Esophagus squamous epithelium (tissue), 5 donors: ENCODE measurements at regions not wholly inside any gene's neighbourhood (a gene's known extent, or its start where the extent isn't known, plus 50 kb on each side); places are given as distances from the start of the nearest gene placed in this dataset.

Experiments used
- DNase-seq: peaks from one replicate; lab custom pipeline; 2025; lab: John Stamatoyannopoulos, UW
- H3K27ac ChIP-seq, 4 donors: fragments of 200-600 bp; sonication (generic); one replicate each; pipeline ENCODE4 v1.5.1; 2016 to 2019; ENCODE audit warnings: mild to moderate bottlenecking in 1 of 4
- H3K27me3 ChIP-seq, 4 donors: fragments of 200-600 bp; sonication (generic); 1 replicate in 3 of 4; 2 replicates in 1 of 4; pipeline versions ENCODE4 v1.5.1 to v1.6.0; 2017 to 2021; ENCODE audit warnings: antibody characterized with exemption in 1 of 4
- H3K36me3 ChIP-seq, 3 donors: fragments of 200-600 bp; sonication (generic); one replicate each; pipeline ENCODE4 v1.5.1; 2016 to 2019
- H3K4me1 ChIP-seq, 3 donors: fragments of 200-600 bp; sonication (generic); one replicate each; pipeline ENCODE4 v1.5.1; 2017 to 2019
- H3K4me3 ChIP-seq, 4 donors: fragments of 200-600 bp; sonication (generic); 1 replicate in 3 of 4; 2 replicates in 1 of 4; pipeline ENCODE4 v1.5.1; 2016 to 2019; ENCODE audit warnings: mild to moderate bottlenecking in 2 of 4, moderate library complexity in 1 of 4
- H3K9me3 ChIP-seq, 3 donors: fragments of 200-600 bp; sonication (generic); one replicate each; pipeline ENCODE4 v1.5.1; 2016 to 2019
- CTCF ChIP-seq, 6 experiments: fragments of 450-650 bp in 4 of 6; fragments of 200-600 bp in 2 of 6; sonication (generic) in 2 of 6; IDR thresholded peaks; one replicate each; pipeline ENCODE4 v1.5.1; 2016 to 2019; ENCODE audit warnings: antibody characterized with exemption in 6 of 6, mild to moderate bottlenecking in 4 of 6, moderate library complexity in 4 of 6
- POLR2A ChIP-seq, 4 donors: fragments of 450-650 bp; IDR thresholded peaks; one replicate each; pipeline ENCODE4 v1.6.1; 2017; ENCODE audit warnings: antibody characterized with exemption in 4 of 4, mild to moderate bottlenecking in 4 of 4, moderate library complexity in 3 of 4
- WGBS, 2 donors: methylation state at CpG; one replicate each; pipeline ENCODE4 v1.1.5; 2018; 5-methylcytosine and 5-hydroxymethylcytosine counted together
- intact Hi-C: fragments of 100-400 bp; cut with DNase I; formaldehyde crosslinking; loops from one replicate; pipeline ENCODE4 v1.15.0; 2022
- donor health status: DM: yes; HTN: yes; CAD: no.

- no peak overlapping the region for H3K27ac ChIP-seq
- DNase-seq: no peak
- H3K9me3 ChIP-seq: no peaks in the 10 kb centered on the region
- no peak overlapping the region for H3K4me3 ChIP-seq
- H3K36me3 ChIP-seq: no peaks in the 10 kb centered on the region
- TF ChIP-seq CTCF (IDR thresholded peaks at IDR 0.05) (no peak), POLR2A (IDR thresholded peaks at IDR 0.05) (no peak)
- H3K27me3 ChIP-seq: no peaks in the 10 kb centered on the region
- intact Hi-C loops: no loop called here
- H3K4me1 ChIP-seq: no peaks in the 10 kb centered on the region
Measured at GRCh38 chrX:5774446-5774845, 454.2 kb downstream of the NLGN4X start.

DNA sequence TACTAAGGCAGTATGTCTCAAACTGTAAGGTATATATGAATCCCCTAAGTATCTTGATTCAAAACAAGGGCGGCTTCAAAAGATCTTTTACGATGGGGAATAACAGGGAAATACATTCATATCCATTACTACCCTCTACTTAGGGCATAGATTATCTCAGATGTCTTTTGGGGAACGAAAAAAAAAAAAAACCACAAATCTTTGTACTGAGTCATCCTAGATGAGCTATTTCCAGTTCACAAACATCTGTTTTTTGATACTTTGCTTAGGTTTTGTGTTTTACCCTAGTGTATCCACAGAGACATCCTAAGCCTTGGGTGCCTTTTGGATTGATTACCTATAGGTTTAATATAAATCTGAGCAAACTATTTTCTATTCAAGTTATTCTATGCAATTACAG is 457.2 kb downstream of the NLGN4X start:
- intact Hi-C loops: no loop called here
- Histone ChIP-seq H3K27ac (no peak overlapping the region), H3K4me1 (no peaks in the 10 kb centered on the region), H3K4me3 (no peak overlapping the region), H3K27me3 (no peaks in the 10 kb centered on the region), H3K36me3 (no peaks in the 10 kb centered on the region), H3K9me3 (no peaks in the 10 kb centered on the region)
- DNase-seq: no peak
- WGBS, 2 donors: 59 to 65% methylated on average over 3 of the region's 3 CpGs
- TF ChIP-seq POLR2A (IDR thresholded peaks at IDR 0.05) (no peak), CTCF (IDR thresholded peaks at IDR 0.05) (no peak)

DNA sequence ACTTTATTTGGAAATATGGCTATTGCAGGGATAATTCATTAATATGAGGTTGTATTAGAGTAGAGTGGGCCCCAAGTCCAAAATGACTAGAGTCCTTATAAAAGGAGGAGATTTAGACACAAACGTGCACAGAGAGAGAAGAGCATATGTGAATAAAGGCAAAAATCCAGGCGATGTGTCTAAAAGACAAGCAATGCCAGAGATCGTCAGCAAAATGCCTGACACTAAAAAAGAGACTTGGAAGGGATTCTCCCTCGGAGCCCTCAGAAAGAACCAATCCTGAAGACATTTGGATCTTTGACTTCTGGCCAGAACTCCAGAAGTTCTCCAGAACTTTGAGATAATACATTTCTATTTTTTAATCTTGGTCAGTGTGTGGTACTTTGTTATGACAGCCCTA is 472.1 kb downstream of the NLGN4X start:
- intact Hi-C loops: no loop called here

GRCh38 chrX:5753291-5753690 is 475.4 kb downstream of the NLGN4X start:
- intact Hi-C loops: no loop called here
- TF ChIP-seq POLR2A (IDR thresholded peaks at IDR 0.05) (no peak), CTCF (IDR thresholded peaks at IDR 0.05) (no peak)
- H3K36me3 ChIP-seq: no peaks in the 10 kb centered on the region
- H3K4me1 ChIP-seq: no peaks in the 10 kb centered on the region
- H3K27me3 ChIP-seq: no peaks in the 10 kb centered on the region
- DNase-seq: no peak
- WGBS, 2 donors: 42 to 47% methylated on average over 4 of the region's 4 CpGs
- H3K4me3 ChIP-seq: no peak overlapping the region
- no peak overlapping the region for H3K27ac ChIP-seq
- H3K9me3 ChIP-seq: no peaks in the 10 kb centered on the region

More for the DNA sequence above, 472.1 kb downstream of the NLGN4X start:
- no peaks in the 10 kb centered on the region for H3K36me3 ChIP-seq
- 59 to 61% methylated on average over 4 of the region's 4 CpGs for WGBS, 2 donors
- H3K27me3 ChIP-seq: no peaks in the 10 kb centered on the region
- DNase-seq: no peak
- no peaks in the 10 kb centered on the region for H3K4me1 ChIP-seq
- no peak overlapping the region for H3K27ac ChIP-seq
- TF ChIP-seq CTCF (IDR thresholded peaks at IDR 0.05): no peak
- no peak for TF ChIP-seq POLR2A (IDR thresholded peaks at IDR 0.05)
- no peaks in the 10 kb centered on the region for H3K9me3 ChIP-seq
- H3K4me3 ChIP-seq: no peak overlapping the region

GRCh38 chrX:5752831-5753230 is 475.8 kb downstream of the NLGN4X start:
- H3K36me3 ChIP-seq: no peaks in the 10 kb centered on the region
- intact Hi-C loops: no loop called here
- H3K9me3 ChIP-seq: no peaks in the 10 kb centered on the region
- no peak for DNase-seq
- H3K27me3 ChIP-seq: no peaks in the 10 kb centered on the region
- no peak overlapping the region for H3K4me3 ChIP-seq
- H3K4me1 ChIP-seq: no peaks in the 10 kb centered on the region
- 55 to 65% methylated on average over 1 of the region's 1 CpG for WGBS, 2 donors
- TF ChIP-seq POLR2A (IDR thresholded peaks at IDR 0.05): no peak
- no peak for TF ChIP-seq CTCF (IDR thresholded peaks at IDR 0.05)
- no peak overlapping the region for H3K27ac ChIP-seq
